ENCODE measurements at regions not wholly inside any gene's neighbourhood (a gene's known extent, or its start where the extent isn't known, plus 50 kb on each side); places are given as distances from the start of the nearest gene placed in this dataset.

- TF ChIP-seq CTCF (IDR thresholded peaks at IDR 0.05; ENCODE audit: borderline replicate concordance, extremely low read depth, low read length, poor library complexity, severe bottlenecking): no peak
- TF ChIP-seq EZH2 (IDR thresholded peaks at IDR 0.05; ENCODE audit: borderline replicate concordance, low read depth, low read length, severe bottlenecking): no peak
These were observed 54.2 kb upstream of the TCF4 start for GRCh38 chr18:55642191-55642590.
